Fibroblast of the aortic adventitia (primary cell): ENCODE measurements at regions not wholly inside any gene's neighbourhood (a gene's known extent, or its start where the extent isn't known, plus 50 kb on each side); places are given as distances from the start of the nearest gene placed in this dataset.
"Not testable (repeated sequence)": the region's sequence is repeated elsewhere in the genome, so short reads cannot be mapped to it uniquely, and the experiment has no call there.

ENCODE experiments used
- DNase-seq: peaks from one replicate; pipeline ENCODE4 v3.0.0-alpha.2; 2010; ENCODE audit warnings: low read depth
- H3K4me3 ChIP-seq: 2 replicates; pipeline ENCODE4 v1.5.1; 2011; ENCODE audit warnings: low read depth, mild to moderate bottlenecking, control low read depth, low read length, moderate library complexity
- CTCF ChIP-seq: IDR thresholded peaks from 2 replicates; pipeline ENCODE4 v1.5.1; 2011; ENCODE audit warnings: mild to moderate bottlenecking, low read length, control low read depth, inconsistent platforms; ENCODE audit not compliant: insufficient read depth

GRCh38 chr2:203626952-203627681, 79.3 kb upstream of the CD28 start:
- DNase-seq, result peak; percentile 96
- TF ChIP-seq CTCF, result no peak
- H3K4me3 ChIP-seq, result no peak overlapping the region

DNA sequence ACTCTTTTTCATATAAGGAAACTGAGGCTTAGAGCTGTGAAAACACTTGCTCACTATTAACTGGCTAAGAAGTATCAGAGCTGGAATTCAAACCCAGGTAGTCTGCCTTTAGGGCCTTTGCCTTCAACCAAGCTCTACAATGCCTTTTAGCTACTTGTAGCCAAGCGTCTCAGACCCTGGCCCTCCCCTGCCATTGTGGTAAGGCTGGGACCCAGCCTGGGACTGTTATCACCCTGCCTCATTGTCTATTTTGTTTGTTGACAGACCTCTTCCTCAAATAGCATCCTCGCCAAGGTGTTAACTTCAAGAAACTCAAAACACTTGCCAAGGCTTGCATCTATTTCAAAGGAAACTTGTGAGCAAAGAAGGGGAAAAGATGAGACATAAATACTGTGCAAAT, 76.7 kb upstream of the CD28 start:
- no peak for DNase-seq

DNA sequence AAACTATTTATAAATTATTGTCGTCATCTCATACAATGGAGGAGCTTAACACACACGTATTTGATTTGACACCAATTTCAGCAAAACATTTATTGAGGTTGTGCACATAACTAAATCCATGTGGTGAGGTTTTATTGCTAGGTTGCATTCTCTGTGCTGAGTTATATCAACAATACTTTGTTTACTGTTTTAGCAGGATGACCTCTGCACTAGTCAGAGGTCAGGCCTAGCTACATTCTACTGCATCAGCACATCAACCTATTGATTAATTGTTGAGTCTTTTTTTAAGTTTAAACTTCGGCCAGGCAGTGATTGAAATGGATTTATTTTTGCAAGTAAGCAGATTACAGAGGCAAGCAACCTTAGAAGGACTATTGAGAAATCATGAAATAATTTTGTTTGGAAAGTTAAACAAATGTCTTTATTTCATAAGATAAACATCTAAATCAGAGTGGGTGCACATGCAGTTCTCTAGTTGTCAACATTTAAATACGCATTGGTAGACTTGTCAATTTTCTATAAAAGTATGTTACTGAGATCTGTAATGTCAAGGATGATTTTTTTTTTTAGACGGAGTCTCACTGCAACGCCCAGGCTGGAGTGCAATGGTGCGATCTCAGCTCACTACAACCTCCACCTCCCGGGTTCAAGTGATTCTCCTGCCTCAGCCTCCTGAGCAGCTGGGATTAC, 75.2 kb upstream of the CD28 start:
- TF ChIP-seq CTCF, result no peak
- no peak overlapping the region for H3K4me3 ChIP-seq
- DNase-seq, result no peak

More for the DNA sequence above, 76.7 kb upstream of the CD28 start:
- TF ChIP-seq CTCF, result no peak
- H3K4me3 ChIP-seq, result no peak overlapping the region

DNA sequence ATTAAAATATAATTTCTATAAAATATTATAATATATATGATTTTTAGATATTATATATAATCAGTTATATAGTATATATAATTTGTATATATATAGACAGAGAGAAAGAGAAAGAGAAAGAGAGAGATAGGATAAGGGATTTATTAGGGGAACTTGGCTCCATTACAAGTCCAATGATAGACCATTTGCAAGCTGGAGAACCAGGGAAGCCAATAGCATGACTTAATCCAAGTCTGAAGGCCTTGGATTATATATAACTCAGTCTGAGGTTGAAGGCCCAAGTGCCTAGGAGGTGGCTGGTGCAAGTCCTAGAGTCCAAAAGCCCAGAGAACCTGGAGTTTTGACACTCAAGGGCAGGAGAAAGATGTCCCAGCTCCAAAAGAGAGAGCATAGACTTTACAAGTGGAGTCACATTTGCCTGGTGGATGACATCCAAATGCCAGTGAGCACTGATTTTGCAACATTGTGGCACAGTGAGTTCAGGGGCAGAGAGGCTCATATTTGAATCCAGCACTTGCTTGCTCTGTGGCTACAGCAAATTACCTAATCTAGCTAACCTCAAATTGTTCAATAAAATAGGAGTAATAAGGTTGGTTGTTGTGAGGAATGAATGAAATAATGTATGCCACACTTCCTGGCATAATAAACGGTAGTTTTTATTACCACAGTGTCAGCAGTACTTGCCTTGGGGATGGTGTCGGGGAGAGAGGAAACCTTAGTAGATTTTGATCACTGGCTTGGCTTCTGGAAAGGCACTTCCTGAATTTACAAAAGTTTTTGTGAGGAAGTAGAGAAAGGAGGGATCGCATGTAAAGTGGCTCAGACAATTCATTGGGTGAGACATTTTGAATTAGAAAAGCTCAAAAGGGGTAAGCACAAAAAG, 69.6 kb upstream of the CD28 start:
- TF ChIP-seq CTCF, result no peak
- H3K4me3 ChIP-seq, result no peak overlapping the region
- peak; percentile 29 for DNase-seq

GRCh38 chr2:203637471-203638167, 68.8 kb upstream of the CD28 start:
- no peak overlapping the region for H3K4me3 ChIP-seq
- no peak for TF ChIP-seq CTCF
- no peak for DNase-seq

DNA sequence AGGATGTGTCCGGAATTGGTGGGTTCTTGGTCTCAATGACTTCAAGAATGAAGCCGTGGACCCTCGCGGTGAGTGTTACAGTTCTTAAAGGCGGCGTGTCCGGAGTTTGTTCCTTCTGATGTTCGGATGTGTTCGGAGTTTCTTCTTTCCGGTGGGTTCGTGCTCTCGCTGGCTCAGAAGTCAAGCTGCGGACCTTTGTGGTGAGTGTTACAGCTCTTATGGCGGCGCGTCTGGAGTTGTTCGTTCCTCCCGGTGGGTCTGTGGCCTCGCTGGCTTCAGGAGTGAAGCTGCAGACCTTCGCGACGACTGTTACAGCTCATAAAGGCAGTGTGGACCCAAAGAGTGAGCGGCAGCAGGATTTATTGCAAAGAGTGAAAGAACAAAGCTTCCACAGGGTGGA, 64.6 kb upstream of the CD28 start:
- DNase-seq, H3K4me3 ChIP-seq: not testable (repeated sequence)

- DNase-seq, H3K4me3 ChIP-seq: not testable (repeated sequence)
These were observed 63.6 kb upstream of the CD28 start for GRCh38 chr2:203642841-203643240.
